Stimulated activated CD8-positive, alpha-beta memory T cell treated with anti-CD3 and anti-CD28 coated beads, Interleukin-4, amount 100 ng/mL, for 48 hours (primary cell): ENCODE measurements at regions not wholly inside any gene's neighbourhood (a gene's known extent, or its start where the extent isn't known, plus 50 kb on each side); places are given as distances from the start of the nearest gene placed in this dataset.

ENCODE experiments used
- DNase-seq: peaks from one replicate; pipeline ENCODE4 v3.0.0-alpha.2; 2020

GRCh38 chr16:87171723-87172122 lies 145.5 kb downstream of the C16orf95 start:
- no peak for DNase-seq

- DNase-seq, result no peak
Observed at GRCh38 chr16:87172632-87173031, 144.6 kb downstream of the C16orf95 start.

- no peak for DNase-seq
Observed at GRCh38 chr16:87173294-87173893, 143.8 kb downstream of the C16orf95 start.

GRCh38 chr16:87174061-87174460 lies 143.1 kb downstream of the C16orf95 start:
- no peak for DNase-seq

GRCh38 chr16:87176735-87177134 lies 140.5 kb downstream of the C16orf95 start:
- no peak for DNase-seq

- no peak for DNase-seq
Observed at GRCh38 chr16:87177673-87178072, 139.5 kb downstream of the C16orf95 start.

GRCh38 chr16:87178177-87178863 lies 138.9 kb downstream of the C16orf95 start:
- no peak for DNase-seq

GRCh38 chr16:87178977-87179376 lies 138.2 kb downstream of the C16orf95 start:
- DNase-seq, result no peak

GRCh38 chr16:87180069-87180468 lies 137.1 kb downstream of the C16orf95 start:
- no peak for DNase-seq

GRCh38 chr16:87182759-87183158 lies 134.4 kb downstream of the C16orf95 start:
- DNase-seq, result no peak

GRCh38 chr16:87183647-87184046 lies 133.5 kb downstream of the C16orf95 start:
- no peak for DNase-seq

- DNase-seq, result no peak
Observed at GRCh38 chr16:87185308-87185707, 131.9 kb downstream of the C16orf95 start.

- DNase-seq, result no peak
Observed at GRCh38 chr16:87185983-87186382, 131.2 kb downstream of the C16orf95 start.

- DNase-seq, result no peak
Observed at GRCh38 chr16:87186446-87186845, 130.7 kb downstream of the C16orf95 start.

- no peak for DNase-seq
Observed at GRCh38 chr16:87186876-87187533, 130.2 kb downstream of the C16orf95 start.

- no peak for DNase-seq
Observed at GRCh38 chr16:87188104-87188503, 129.1 kb downstream of the C16orf95 start.

- no peak for DNase-seq
Observed at GRCh38 chr16:87189426-87189825, 127.8 kb downstream of the C16orf95 start.

GRCh38 chr16:87190288-87191230 lies 126.6 kb downstream of the C16orf95 start:
- DNase-seq, result no peak

GRCh38 chr16:87192452-87193073 lies 124.6 kb downstream of the C16orf95 start:
- no peak for DNase-seq

- DNase-seq, result no peak
Observed at GRCh38 chr16:87194172-87194571, 123.0 kb downstream of the C16orf95 start.

GRCh38 chr16:87195161-87195560 lies 122.0 kb downstream of the C16orf95 start:
- no peak for DNase-seq

- DNase-seq, result no peak
Observed at GRCh38 chr16:87196231-87196630, 121.0 kb downstream of the C16orf95 start.

GRCh38 chr16:87196661-87197060 lies 120.5 kb downstream of the C16orf95 start:
- DNase-seq, result no peak
